HG03064 (cell line): ENCODE measurements at regions not wholly inside any gene's neighbourhood (a gene's known extent, or its start where the extent isn't known, plus 50 kb on each side); places are given as distances from the start of the nearest gene placed in this dataset.

ENCODE experiments used
- ATAC-seq: cut with Tn5 transposase; IDR thresholded peaks from one replicate; pipeline ENCODE4 v1.9.1; 2021; ENCODE audit warnings: low read depth; ENCODE audit not compliant: unreplicated experiment

DNA sequence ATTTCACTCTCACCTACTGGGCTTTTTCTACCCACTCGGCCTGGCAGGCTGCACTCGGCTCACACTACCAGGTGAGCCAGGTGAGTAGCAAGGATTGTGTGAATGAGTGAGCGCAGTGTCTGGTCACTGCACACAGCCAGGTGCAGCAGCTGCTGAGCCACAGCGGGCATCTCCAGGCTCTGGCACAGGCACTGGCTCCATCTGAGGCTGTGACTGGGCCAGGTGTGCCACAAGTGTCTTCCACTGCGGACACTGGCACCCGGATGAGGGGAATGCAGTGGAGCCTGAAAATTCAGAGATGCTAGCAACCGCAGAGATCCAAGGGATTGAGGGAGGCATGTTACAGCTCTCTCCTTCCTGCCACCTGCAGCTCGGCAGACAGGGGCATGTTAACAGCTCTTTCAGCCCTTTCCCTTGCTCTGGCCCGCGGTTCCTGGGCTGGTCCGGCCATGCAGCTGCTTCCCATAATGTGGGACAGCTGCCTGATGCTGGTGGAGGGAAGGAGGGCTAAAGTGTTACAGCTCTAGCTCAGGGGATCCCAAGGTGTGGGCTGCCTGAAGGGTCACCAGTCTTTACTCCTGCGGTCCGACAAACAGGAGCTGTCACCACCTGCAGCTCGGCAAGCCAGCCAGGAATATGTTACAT lies 1038.3 kb downstream of the AMY1C start:
- no peak for ATAC-seq

DNA sequence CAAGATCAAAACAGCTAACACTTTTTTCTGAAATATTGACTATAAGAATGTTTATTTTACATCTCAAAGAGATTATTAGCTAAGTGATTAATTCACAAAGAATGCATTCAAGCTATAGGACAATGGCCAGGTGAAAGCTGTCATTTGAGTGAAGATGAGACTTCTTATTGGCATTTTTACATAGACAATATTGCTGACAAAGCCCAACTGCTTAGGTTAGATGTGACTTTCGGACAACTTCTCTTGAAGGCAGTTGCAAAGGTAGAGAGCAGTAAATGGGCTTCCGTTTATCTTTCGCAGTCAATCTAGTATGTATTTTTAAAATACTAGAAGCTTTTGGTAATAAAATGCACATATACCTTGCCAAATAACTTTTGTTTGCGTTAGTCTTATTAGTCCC lies 1041.3 kb downstream of the AMY1C start:
- no peak for ATAC-seq

DNA sequence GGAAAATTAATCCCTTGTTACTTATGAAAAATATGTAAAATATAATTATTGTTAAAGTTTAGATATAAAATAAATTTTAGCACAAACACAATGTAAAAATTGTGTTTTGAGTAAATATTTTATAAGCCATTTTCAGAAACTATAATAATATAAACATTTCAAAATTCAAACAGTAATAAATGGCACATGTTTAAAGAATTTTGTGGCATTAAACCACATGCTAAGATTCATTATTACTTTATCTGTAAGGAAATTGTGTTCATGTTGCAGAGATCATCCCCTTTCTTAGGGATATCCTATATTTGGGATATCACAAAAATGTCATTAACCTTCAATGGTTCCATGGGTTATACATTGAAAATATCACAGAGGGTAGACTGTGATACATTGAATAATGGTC lies 1044.3 kb downstream of the AMY1C start:
- ATAC-seq, result no peak

- no peak for ATAC-seq
Measured at GRCh38 chr1:104795931-104796330, 1046.2 kb downstream of the AMY1C start.

- no peak for ATAC-seq
Measured at GRCh38 chr1:104797982-104798381, 1048.3 kb downstream of the AMY1C start.

- ATAC-seq, result no peak
Measured at GRCh38 chr1:104801344-104801743, 1051.6 kb downstream of the AMY1C start.

DNA sequence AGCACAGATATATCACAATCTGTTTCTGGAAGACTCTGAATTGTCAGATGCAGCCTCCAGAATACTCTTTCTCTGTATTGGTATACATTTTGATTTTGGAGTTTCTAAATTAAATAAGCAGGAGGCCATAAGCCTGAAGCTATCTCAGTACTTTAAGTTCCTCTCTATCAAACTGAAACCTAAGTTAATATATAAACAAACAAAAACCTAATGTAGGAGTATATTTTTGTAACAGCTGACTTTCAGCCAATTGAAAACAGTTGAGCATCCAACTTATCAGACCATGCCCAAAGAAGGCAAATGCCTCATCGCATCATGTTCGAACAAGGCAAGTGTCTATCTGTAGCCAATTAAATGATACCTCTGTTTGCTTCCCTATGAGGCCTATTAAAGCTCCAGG lies 1054.4 kb downstream of the AMY1C start:
- no peak for ATAC-seq

DNA sequence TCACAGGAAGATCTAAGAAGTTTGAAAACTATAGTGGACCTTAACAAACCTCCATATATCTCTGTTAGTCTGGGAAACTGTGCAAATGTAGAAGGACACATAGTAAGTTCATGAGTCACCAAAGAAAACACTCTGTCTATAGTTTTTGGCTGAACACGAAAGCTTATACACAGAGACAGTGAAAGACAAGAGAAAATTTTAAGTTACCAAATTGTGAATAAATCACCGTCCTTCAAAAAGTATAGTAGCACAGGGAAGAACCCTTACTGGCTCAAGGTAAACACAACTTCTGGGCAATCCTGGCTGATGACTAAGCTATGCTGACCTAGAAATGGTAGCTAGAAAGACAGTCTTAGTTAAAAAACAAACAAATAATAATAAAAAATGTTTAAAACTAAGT lies 1057.9 kb downstream of the AMY1C start:
- ATAC-seq, result no peak

DNA sequence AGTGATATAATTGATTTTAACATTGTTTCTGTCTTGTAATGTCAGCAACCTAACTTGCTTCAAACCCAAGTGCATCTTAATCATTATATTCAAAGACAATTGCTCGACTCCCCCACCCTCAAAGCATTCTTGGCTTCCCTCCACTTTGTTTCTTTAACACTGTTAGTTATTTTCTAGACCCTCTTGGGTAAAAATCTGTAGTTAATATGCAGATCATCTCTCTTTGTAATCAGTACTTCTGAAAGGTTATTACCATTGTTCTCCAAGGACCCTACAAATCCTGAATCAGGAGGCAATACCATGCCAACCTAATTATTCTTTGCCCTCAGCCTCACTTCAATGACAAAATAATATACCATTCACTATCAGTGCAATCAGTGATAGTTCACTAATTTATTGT lies 1075.7 kb downstream of the AMY1C start:
- no peak for ATAC-seq

- no peak for ATAC-seq
Measured at GRCh38 chr1:104830534-104830933, 1080.8 kb downstream of the AMY1C start.

GRCh38 chr1:104852151-104852550 lies 1102.5 kb downstream of the AMY1C start:
- ATAC-seq, result no peak

GRCh38 chr1:104853276-104853675 lies 1103.6 kb downstream of the AMY1C start:
- ATAC-seq, result no peak

DNA sequence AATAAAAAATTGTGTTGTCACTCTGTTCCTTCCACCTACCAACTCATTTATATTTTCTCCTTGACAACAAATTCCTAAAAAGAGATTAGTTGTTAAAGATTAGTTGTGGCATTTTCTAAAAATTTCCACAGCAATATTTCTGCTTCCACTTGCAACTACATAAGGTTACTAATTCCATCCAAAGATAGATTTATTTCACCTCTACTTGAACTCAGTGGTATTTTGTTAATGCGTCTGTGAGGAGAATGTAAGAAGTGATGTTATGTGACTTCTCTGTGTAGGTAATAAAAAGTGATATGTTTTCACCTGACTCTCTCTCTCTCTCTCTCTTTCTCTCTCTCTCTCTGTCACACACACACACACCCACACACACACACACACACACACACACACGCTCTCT lies 1104.8 kb downstream of the AMY1C start:
- ATAC-seq, result no peak

DNA sequence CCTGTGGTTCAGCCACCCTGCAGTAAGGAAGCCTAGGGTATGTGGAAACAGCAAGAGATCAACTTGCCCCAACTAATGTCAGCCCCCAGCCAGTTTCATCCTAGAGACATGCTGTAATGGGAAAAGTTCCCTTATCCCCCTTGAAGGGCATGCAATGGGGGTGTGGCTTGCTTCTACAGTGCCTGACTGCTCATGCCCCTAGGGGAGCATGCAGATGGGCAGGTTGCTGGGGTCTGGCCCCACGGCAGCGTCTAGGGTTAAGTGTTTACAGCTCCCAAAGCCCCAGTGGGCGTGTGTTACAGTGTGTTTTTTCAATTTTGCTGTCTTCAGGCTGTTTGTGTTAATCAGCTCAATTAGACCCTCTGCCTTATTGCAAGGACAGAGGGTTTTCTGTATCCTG lies 1105.9 kb downstream of the AMY1C start:
- no peak for ATAC-seq

DNA sequence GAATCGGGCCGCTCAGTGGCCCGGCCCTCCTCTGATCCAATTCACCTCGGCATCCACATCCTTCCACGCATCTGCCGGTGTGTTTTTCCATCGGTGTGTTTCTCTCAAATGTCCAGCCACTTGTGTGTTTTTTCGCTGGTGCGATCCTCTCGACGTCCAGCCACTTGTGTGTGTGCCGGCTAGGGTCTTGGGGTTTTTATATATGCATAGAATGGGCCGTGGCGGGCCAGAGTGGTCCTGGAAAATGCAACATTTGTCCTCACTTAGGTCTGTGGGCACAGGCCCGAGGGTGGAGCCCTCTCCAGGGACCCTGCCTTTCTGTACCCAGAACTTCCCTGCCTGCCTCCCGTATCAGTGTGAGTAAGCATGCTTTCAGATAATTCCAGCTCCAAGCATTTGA lies 1106.4 kb downstream of the AMY1C start:
- no peak for ATAC-seq

DNA sequence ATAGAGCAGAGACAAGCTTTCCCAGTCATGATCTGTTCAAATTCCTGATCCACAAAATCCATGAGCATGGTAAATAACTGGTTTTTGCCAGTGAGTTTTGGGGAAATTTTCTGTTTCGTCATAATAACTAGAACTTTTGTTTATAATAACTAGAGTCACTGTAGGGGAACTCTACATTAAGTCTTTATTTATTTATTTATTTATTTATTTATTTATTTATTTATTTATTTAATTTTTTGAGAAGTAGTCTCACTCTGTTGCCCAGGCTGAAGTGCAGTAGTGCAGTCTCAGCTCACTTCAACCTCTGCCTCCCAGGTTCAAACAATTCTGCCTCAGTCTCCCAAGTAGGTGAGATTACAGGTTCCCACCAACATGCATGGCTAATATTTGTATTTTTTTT lies 1106.8 kb downstream of the AMY1C start:
- no peak for ATAC-seq

GRCh38 chr1:104868794-104869193 lies 1119.1 kb downstream of the AMY1C start:
- ATAC-seq, result no peak

DNA sequence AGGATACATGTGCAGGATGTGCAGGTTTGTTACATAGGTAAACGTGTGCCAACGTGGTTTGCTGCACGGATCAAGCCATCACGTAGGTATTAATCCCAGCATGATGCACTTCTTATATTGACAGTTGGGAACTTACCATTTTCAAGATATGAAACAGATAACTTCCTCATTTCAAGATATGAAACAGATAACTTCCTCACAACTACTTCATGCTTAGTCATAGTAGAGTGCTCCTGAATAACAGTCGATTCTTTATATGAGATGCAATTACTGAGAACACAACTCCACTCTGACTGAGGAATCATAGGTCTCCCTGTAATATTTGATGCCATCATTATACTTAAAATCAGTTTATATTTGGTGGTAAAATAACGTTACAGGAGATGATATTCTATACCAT lies 1124.3 kb downstream of the AMY1C start:
- ATAC-seq, result no peak

DNA sequence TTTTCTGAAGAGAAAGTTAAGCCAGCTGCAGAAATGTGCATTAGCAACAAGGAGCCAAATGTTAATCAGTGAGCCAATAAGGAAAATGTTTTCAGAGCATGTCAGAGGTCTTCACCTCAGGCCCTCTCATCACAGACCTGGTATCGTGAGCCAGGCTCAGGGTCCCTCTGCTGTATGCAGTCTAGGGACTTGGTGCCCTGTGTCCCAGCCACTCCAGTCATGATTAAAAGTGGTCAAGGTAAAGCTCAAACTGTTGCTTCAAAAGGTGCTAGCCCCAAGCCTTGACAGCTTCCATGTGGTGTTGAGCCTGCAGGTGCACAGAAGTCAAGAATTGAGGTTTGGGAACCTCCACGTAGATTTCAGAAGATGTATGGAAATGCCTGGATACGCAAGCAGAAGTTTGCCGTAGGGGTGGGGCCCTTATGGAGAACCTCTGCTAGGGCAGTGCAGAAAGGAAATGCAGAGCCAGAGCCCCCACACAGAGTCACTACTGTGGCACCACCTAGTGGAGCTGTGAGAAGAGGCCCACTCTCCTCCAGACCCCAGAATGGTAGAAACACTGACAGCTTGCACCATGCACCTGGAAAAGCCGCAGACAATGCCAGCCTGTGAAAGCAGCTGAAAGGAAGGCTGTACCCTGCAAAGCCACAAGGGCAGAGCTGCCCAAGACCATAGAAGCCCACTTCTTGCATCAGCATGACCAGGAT lies 1128.7 kb downstream of the AMY1C start:
- no peak for ATAC-seq

- no peak for ATAC-seq
Measured at GRCh38 chr1:104884939-104885338, 1135.2 kb downstream of the AMY1C start.

- ATAC-seq, result no peak
Measured at GRCh38 chr1:104905322-104905721, 1155.6 kb downstream of the AMY1C start.

DNA sequence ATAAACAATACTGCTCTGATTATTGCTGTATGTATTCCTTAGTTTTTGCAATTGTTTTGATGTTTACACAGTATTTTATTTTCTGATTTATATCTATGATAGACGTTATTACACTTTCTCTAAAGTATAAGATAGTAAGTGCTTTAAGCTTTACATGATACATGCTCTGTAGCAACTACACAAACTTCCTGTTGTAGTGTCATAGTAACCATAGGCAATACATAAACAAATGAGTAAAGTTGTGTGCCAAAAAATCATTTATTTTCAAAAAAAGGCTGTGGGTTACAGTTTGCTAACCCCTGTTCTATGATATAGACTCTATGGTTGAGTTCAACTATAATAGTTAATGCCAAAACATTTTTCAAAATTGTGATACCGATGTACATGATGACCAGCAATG lies 1156.4 kb downstream of the AMY1C start:
- no peak for ATAC-seq

DNA sequence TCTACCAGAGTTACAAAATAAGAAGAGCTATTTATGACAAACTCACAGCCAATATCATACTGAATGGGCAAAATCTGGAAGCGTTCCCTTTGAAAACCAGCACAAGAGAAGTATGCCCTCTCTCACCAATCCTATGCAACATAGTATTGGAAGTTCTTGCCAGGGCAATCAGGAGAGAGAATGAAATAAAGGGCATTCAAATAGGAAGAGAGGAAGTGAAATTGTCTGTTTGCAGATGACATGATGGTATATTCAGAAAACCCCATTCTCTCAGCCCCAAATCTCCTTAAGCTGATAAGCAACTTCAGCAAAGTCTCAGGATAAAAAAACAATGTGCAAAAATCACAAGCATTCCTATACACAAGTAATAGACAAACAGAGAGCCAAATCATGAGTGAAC lies 1169.5 kb downstream of the AMY1C start:
- ATAC-seq, result no peak
